IMR-90 (cell line): ENCODE measurements at regions not wholly inside any gene's neighbourhood (a gene's known extent, or its start where the extent isn't known, plus 50 kb on each side); places are given as distances from the start of the nearest gene placed in this dataset.

Experiments used
- ATAC-seq: fragments of 200-7000 bp; cut with Tn5 transposase; 2 replicates; pipeline ENCODE4 v1.9.1; 2020; ENCODE audit warnings: low read depth, mild to moderate bottlenecking, moderate library complexity
- BruUV-seq: library from RNA; stranded (reverse); fragments of 400-500 nt; replicated peaks from 2 replicates; lab custom pipeline; 2021; lab: Mats Ljungman, UMichigan
- CTCF ChIA-PET: fragments of 300-600 bp; formaldehyde crosslinking; extraction: SDS; loops from one replicate; lab custom pipeline; 2021; ENCODE audit warnings: antibody characterized with exemption; lab: Yijun Ruan, JAX
- POLR2A ChIA-PET: fragments of 300-600 bp; sonication (Branson Sonifier 250); formaldehyde crosslinking; loops from one replicate; lab custom pipeline; 2022; ENCODE audit warnings: antibody characterized with exemption; ENCODE audit not compliant: unreplicated experiment; lab: Charles Lee
- DNase-seq: peaks from one replicate; pipeline ENCODE4 v3.0.0; 2013
- H2AFZ ChIP-seq: replicated peaks from 2 replicates; pipeline ENCODE3; 2013; ENCODE audit warnings: low read length, mild to moderate bottlenecking; ENCODE audit not compliant: poor library complexity
- H2AK5ac ChIP-seq: 2 replicates; pipeline ENCODE4 v1.6.1; 2013; ENCODE audit warnings: low read depth, low read length, inconsistent platforms
- H2AK9ac ChIP-seq: replicated peaks from 2 replicates; pipeline ENCODE3; 2013; ENCODE audit warnings: mild to moderate bottlenecking, low read depth, low read length, moderate library complexity; ENCODE audit not compliant: poor library complexity
- H2BK120ac ChIP-seq: 2 replicates; pipeline ENCODE4 v1.6.1; 2013; ENCODE audit warnings: low read depth, low read length, inconsistent platforms
- H2BK15ac ChIP-seq: 3 replicates; pipeline ENCODE4 v1.6.1; 2013; ENCODE audit warnings: low read depth, low read length, inconsistent platforms
- H2BK20ac ChIP-seq: 2 replicates; pipeline ENCODE4 v1.6.1; 2013; ENCODE audit warnings: low read depth, mild to moderate bottlenecking, inconsistent platforms, low read length, moderate library complexity
- H2BK5ac ChIP-seq: 2 replicates; pipeline ENCODE4 v1.6.1; 2013; ENCODE audit warnings: mild to moderate bottlenecking, low read depth, low read length, inconsistent platforms; ENCODE audit not compliant: poor library complexity, severe bottlenecking
- H3K14ac ChIP-seq: replicated peaks from 2 replicates; pipeline ENCODE4 v1.6.1; 2013; ENCODE audit warnings: low read depth, low read length, inconsistent platforms
- H3K18ac ChIP-seq: 2 replicates; pipeline ENCODE4 v1.6.1; 2013; ENCODE audit warnings: low read depth, low read length, control low read depth
- H3K23ac ChIP-seq: 2 replicates; pipeline ENCODE4 v1.6.1; 2013; ENCODE audit warnings: low read depth, low read length, inconsistent platforms
- H3K27ac ChIP-seq: 2 replicates; pipeline ENCODE4 v1.5.1; 2013; ENCODE audit warnings: mild to moderate bottlenecking, control low read depth, low read length; ENCODE audit not compliant: insufficient read depth
- H3K27me3 ChIP-seq: 2 replicates; pipeline ENCODE4 v1.6.1; 2013; ENCODE audit warnings: low read length; ENCODE audit not compliant: control insufficient read depth, insufficient read depth
- H3K36me3 ChIP-seq: 2 replicates; pipeline ENCODE4 v1.6.1; 2013; ENCODE audit warnings: low read length, mixed read lengths; ENCODE audit not compliant: control insufficient read depth, insufficient read depth
- H3K4ac ChIP-seq: 2 replicates; pipeline ENCODE4 v1.6.1; 2013; ENCODE audit warnings: low read depth, low read length, inconsistent platforms
- H3K4me1 ChIP-seq: 2 replicates; pipeline ENCODE4 v1.6.1; 2013; ENCODE audit warnings: low read length, mixed read lengths; ENCODE audit not compliant: control insufficient read depth, insufficient read depth
- H3K4me2 ChIP-seq: 2 replicates; pipeline ENCODE4 v1.6.1; 2013; ENCODE audit warnings: low read depth, mild to moderate bottlenecking, control low read depth, low read length, moderate library complexity
- H3K4me3 ChIP-seq: 2 replicates; pipeline ENCODE4 v1.5.1; 2013; ENCODE audit warnings: low read depth, mild to moderate bottlenecking, control low read depth, low read length, moderate library complexity; ENCODE audit not compliant: insufficient read depth
- H3K56ac ChIP-seq: 2 replicates; pipeline ENCODE4 v1.6.1; 2013; ENCODE audit warnings: low read length, inconsistent platforms; ENCODE audit not compliant: insufficient read depth; ENCODE audit errors: extremely low read depth
- H3K79me1 ChIP-seq, 2 experiments: 2 replicates each; pipeline ENCODE4 v1.6.1; 2013; ENCODE audit warnings: low read length in 2 of 2, inconsistent platforms in 1 of 2, low read depth in 1 of 2
- H3K9ac ChIP-seq: 2 replicates; pipeline ENCODE4 v1.6.1; 2013; ENCODE audit warnings: low read depth, low read length, control low read depth
- H3K9me1 ChIP-seq: 2 replicates; pipeline ENCODE4 v1.6.1; 2013; ENCODE audit warnings: low read length, inconsistent platforms; ENCODE audit not compliant: insufficient read depth
- H3K9me3 ChIP-seq: 2 replicates; pipeline ENCODE4 v1.6.1; 2013; ENCODE audit warnings: low read length; ENCODE audit not compliant: control insufficient read depth, insufficient read depth
- H4K20me1 ChIP-seq: 2 replicates; pipeline ENCODE4 v1.6.1; 2013; ENCODE audit warnings: low read length, inconsistent platforms; ENCODE audit not compliant: insufficient read depth
- H4K5ac ChIP-seq: 2 replicates; pipeline ENCODE4 v1.6.1; 2013; ENCODE audit warnings: mild to moderate bottlenecking, low read depth, low read length, control low read depth
- H4K8ac ChIP-seq, 2 experiments: 2 replicates each; pipeline ENCODE4 v1.6.1; 2013; ENCODE audit warnings: low read depth in 2 of 2, low read length in 2 of 2, control low read depth in 1 of 2, inconsistent platforms in 1 of 2
- H4K91ac ChIP-seq: 2 replicates; pipeline ENCODE4 v1.6.1; 2013; ENCODE audit warnings: low read depth, low read length, inconsistent platforms; ENCODE audit not compliant: insufficient read depth
- MAZ ChIP-seq: IDR thresholded peaks from 2 replicates; pipeline ENCODE4 v1.6.1; 2012; ENCODE audit warnings: low read depth, mild to moderate bottlenecking, low read length, improper control_type of control experiment, moderate library complexity, borderline replicate concordance
- MXI1 ChIP-seq: IDR thresholded peaks from 2 replicates; pipeline ENCODE4 v1.6.1; 2012; ENCODE audit warnings: low read depth, mild to moderate bottlenecking, low read length, moderate library complexity, borderline replicate concordance
- NFE2L2 ChIP-seq: fragments of 150-350 bp; IDR thresholded peaks from 2 replicates; pipeline ENCODE4 v1.6.1; 2016; ENCODE audit warnings: low read depth, mild to moderate bottlenecking, low read length
- WGBS, 2 experiments: methylation state at CpG; one replicate each; pipeline versions ENCODE4 v1.1.5 to v1.1.7; 2013; ENCODE audit warnings: missing lambda C conversion rate in 2 of 2; ENCODE audit not compliant: insufficient read length in 1 of 2; ENCODE audit errors: extremely low coverage in 2 of 2; 5-methylcytosine and 5-hydroxymethylcytosine counted together
- dilution Hi-C: fragments of 300-500 bp; cut with HindIII; formaldehyde crosslinking; loops from one replicate; pipeline ENCODE4 v1.14.3; 2018; ENCODE audit warnings: low sequenced_read_pairs; ENCODE audit not compliant: unreplicated experiment
- in situ Hi-C: fragments of 300-500 bp; cut with MboI; formaldehyde crosslinking; loops from 3 replicates; pipeline ENCODE4 v1.14.3; 2019; ENCODE audit warnings: low sequenced_read_pairs, inconsistent platforms, mixed read lengths
- intact Hi-C: fragments of 100-400 bp; cut with micrococcal nuclease; formaldehyde crosslinking; loops from 2 replicates; pipeline ENCODE4 v1.10.0; 2022
- TF ChIP-seq, protein P1 (sequence below): fragments of 150-350 bp; IDR thresholded peaks from 2 replicates; pipeline ENCODE4 v1.6.1; 2016; ENCODE audit warnings: low read depth, mild to moderate bottlenecking, low read length, moderate library complexity, borderline replicate concordance

DNA sequence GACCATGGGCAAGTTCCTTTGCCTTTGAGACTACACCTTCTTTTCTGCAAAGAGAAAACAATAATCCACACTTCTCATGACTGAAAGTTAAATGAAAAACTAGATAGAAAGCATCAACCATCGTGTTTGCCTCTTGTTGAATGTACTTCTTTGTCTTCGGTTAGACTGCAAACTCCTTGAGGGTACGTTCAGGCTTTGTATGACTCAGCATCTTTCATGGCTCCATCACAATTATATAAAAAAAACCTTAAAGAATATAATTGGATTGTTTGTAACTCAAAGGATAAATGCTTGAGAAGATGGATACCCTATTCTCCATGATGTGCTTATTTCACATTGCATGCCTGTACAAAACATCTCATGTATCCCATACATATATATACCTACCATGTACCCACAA lies 439.2 kb downstream of the MAFB start:
- BruUV-seq, result no TSS peak
- no peak overlapping the region for H3K4me2 ChIP-seq
- no peak for ATAC-seq
- dilution Hi-C loops, result no loop called here
- in situ Hi-C loops, result no loop called here
- no peaks in the 10 kb centered on the region for H3K9me1 ChIP-seq
- no CpG with 5 or more reads among the region's 3 CpGs for WGBS, 2 experiments
- H2BK15ac ChIP-seq, result no peak overlapping the region
- no peak overlapping the region for H3K18ac ChIP-seq
- intact Hi-C loops, result no loop called here
- no peak overlapping the region for H3K4ac ChIP-seq
- no peaks in the 10 kb centered on the region for H3K79me1 ChIP-seq
- ChIA-PET POLR2A (no interaction called here), CTCF (no interaction called here)
- no peak overlapping the region for H2AK9ac ChIP-seq
- H3K23ac ChIP-seq, result no peak overlapping the region
- H3K4me1 ChIP-seq, result no peaks in the 10 kb centered on the region
- no peak overlapping the region for H3K14ac ChIP-seq
- H4K5ac ChIP-seq, result no peak overlapping the region
- no peaks in the 10 kb centered on the region for H3K36me3 ChIP-seq
- H3K27ac ChIP-seq, result no peak overlapping the region
- no peak overlapping the region for H3K4me3 ChIP-seq
- no peak overlapping the region for H3K56ac ChIP-seq
- H2BK120ac ChIP-seq, result no peak overlapping the region
- H2BK20ac ChIP-seq, result no peak overlapping the region
- no peak overlapping the region for H2BK5ac ChIP-seq
- H4K20me1 ChIP-seq, result no peaks in the 10 kb centered on the region
- no peak for DNase-seq
- TF ChIP-seq MAZ (no peak), NFE2L2 (peak; percentile 61), MXI1 (no peak)
- TF ChIP-seq, protein P1, sequence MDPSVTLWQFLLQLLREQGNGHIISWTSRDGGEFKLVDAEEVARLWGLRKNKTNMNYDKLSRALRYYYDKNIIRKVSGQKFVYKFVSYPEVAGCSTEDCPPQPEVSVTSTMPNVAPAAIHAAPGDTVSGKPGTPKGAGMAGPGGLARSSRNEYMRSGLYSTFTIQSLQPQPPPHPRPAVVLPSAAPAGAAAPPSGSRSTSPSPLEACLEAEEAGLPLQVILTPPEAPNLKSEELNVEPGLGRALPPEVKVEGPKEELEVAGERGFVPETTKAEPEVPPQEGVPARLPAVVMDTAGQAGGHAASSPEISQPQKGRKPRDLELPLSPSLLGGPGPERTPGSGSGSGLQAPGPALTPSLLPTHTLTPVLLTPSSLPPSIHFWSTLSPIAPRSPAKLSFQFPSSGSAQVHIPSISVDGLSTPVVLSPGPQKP, result no peak
- no peak overlapping the region for H4K8ac ChIP-seq
- no peak overlapping the region for H3K9ac ChIP-seq
- no peak overlapping the region for H2AK5ac ChIP-seq
- no peaks in the 10 kb centered on the region for H3K27me3 ChIP-seq
- H2AFZ ChIP-seq, result no peak overlapping the region
- no peaks in the 10 kb centered on the region for H3K9me3 ChIP-seq
- no peak overlapping the region for H4K91ac ChIP-seq
